GM21367 (cell line): ENCODE measurements at regions not wholly inside any gene's neighbourhood (a gene's known extent, or its start where the extent isn't known, plus 50 kb on each side); places are given as distances from the start of the nearest gene placed in this dataset.
"Not testable (repeated sequence)": the region's sequence is repeated elsewhere in the genome, so short reads cannot be mapped to it uniquely, and the experiment has no call there.

ENCODE experiments used
- ATAC-seq: cut with Tn5 transposase; IDR thresholded peaks from one replicate; pipeline ENCODE4 v1.9.1; 2021; ENCODE audit not compliant: unreplicated experiment

- no peak for ATAC-seq
Observed at GRCh38 chr6:71197267-71197666, 91.3 kb upstream of the OGFRL1 start.

- ATAC-seq: no peak
Observed at GRCh38 chr6:71197780-71198179, 90.8 kb upstream of the OGFRL1 start.

- no peak for ATAC-seq
Observed at GRCh38 chr6:71198908-71199307, 89.7 kb upstream of the OGFRL1 start.

GRCh38 chr6:71199736-71200135, 88.9 kb upstream of the OGFRL1 start:
- ATAC-seq: no peak

GRCh38 chr6:71203206-71203605, 85.4 kb upstream of the OGFRL1 start:
- no peak for ATAC-seq

- no peak for ATAC-seq
Observed at GRCh38 chr6:71204741-71205140, 83.9 kb upstream of the OGFRL1 start.

GRCh38 chr6:71205336-71205956, 83.2 kb upstream of the OGFRL1 start:
- ATAC-seq: no peak

- ATAC-seq: no peak
Observed at GRCh38 chr6:71206089-71206488, 82.5 kb upstream of the OGFRL1 start.

- no peak for ATAC-seq
Observed at GRCh38 chr6:71209206-71209605, 79.4 kb upstream of the OGFRL1 start.

GRCh38 chr6:71209626-71210025, 79.0 kb upstream of the OGFRL1 start:
- no peak for ATAC-seq

- no peak for ATAC-seq
Observed at GRCh38 chr6:71211799-71212198, 76.8 kb upstream of the OGFRL1 start.

GRCh38 chr6:71220466-71220865, 68.1 kb upstream of the OGFRL1 start:
- no peak for ATAC-seq

GRCh38 chr6:71222671-71223070, 65.9 kb upstream of the OGFRL1 start:
- no peak for ATAC-seq

GRCh38 chr6:71224011-71224410, 64.6 kb upstream of the OGFRL1 start:
- ATAC-seq: no peak

- ATAC-seq: no peak
Observed at GRCh38 chr6:71226151-71226550, 62.5 kb upstream of the OGFRL1 start.

- no peak for ATAC-seq
Observed at GRCh38 chr6:71228461-71229041, 60.1 kb upstream of the OGFRL1 start.

GRCh38 chr6:71229477-71229876, 59.1 kb upstream of the OGFRL1 start:
- ATAC-seq: no peak

- not testable (repeated sequence) for ATAC-seq
Observed at GRCh38 chr6:71232890-71233289, 55.7 kb upstream of the OGFRL1 start.

GRCh38 chr6:71236926-71237434, 51.6 kb upstream of the OGFRL1 start:
- ATAC-seq: no peak

GRCh38 chr6:71238351-71238750, 50.3 kb upstream of the OGFRL1 start:
- no peak for ATAC-seq
